Astrocyte (in vitro differentiated cells and primary cell): ENCODE measurements at regions not wholly inside any gene's neighbourhood (a gene's known extent, or its start where the extent isn't known, plus 50 kb on each side); places are given as distances from the start of the nearest gene placed in this dataset.

ENCODE experiments used
- DNase-seq: peaks from one replicate; pipeline ENCODE4 v3.0.0-alpha.2; 2010; ENCODE audit warnings: low read depth
- FAIRE-seq: peaks from 2 replicates; lab custom pipeline; 2011; peaks lifted over from hg19 to GRCh38; lab: Jason Lieb, UNC
- H2AFZ ChIP-seq: 2 replicates; pipeline ENCODE4 v1.6.0; 2012; ENCODE audit warnings: low read depth, low read length, inconsistent platforms
- H3K27ac ChIP-seq: 2 replicates; pipeline ENCODE4 v1.5.1; 2011; ENCODE audit warnings: low read depth, low read length, inconsistent platforms
- H3K27me3 ChIP-seq: 2 replicates; pipeline ENCODE4 v1.6.0; 2011; ENCODE audit warnings: low read length, inconsistent platforms; ENCODE audit not compliant: insufficient read depth
- H3K36me3 ChIP-seq: 2 replicates; pipeline ENCODE4 v1.5.1; 2011; ENCODE audit warnings: low read length, inconsistent platforms; ENCODE audit not compliant: insufficient read depth
- H3K4me1 ChIP-seq: 2 replicates; pipeline ENCODE4 v1.5.1; 2011; ENCODE audit warnings: low read length, inconsistent platforms; ENCODE audit not compliant: insufficient read depth
- H3K4me2 ChIP-seq: 2 replicates; pipeline ENCODE4 v1.6.0; 2012; ENCODE audit warnings: low read length, inconsistent platforms
- H3K4me3 ChIP-seq: 2 replicates; pipeline ENCODE4 v1.5.1; 2011; ENCODE audit warnings: low read depth, mild to moderate bottlenecking, low read length, inconsistent platforms; ENCODE audit not compliant: insufficient read depth
- H3K79me2 ChIP-seq: 2 replicates; pipeline ENCODE4 v1.6.0; 2012; ENCODE audit warnings: mild to moderate bottlenecking, low read length, inconsistent platforms; ENCODE audit not compliant: insufficient read depth
- H3K9ac ChIP-seq: 2 replicates; pipeline ENCODE4 v1.6.0; 2012; ENCODE audit warnings: mild to moderate bottlenecking, low read length, inconsistent platforms
- H3K9me3 ChIP-seq: 2 replicates; pipeline ENCODE4 v1.5.1; 2012; ENCODE audit warnings: low read depth, mild to moderate bottlenecking, low read length, inconsistent platforms; ENCODE audit not compliant: insufficient read depth
- H4K20me1 ChIP-seq: 2 replicates; pipeline ENCODE4 v1.6.0; 2012; ENCODE audit warnings: low read length, inconsistent platforms; ENCODE audit not compliant: insufficient read depth
- H3K27ac Mint-ChIP-seq: one replicate; pipeline ENCODE4 v1.8.0; 2021; ENCODE audit warnings: mild to moderate bottlenecking, mixed read lengths; ENCODE audit not compliant: unreplicated experiment
- H3K27me3 Mint-ChIP-seq: one replicate; pipeline ENCODE4 v1.8.0; 2021; ENCODE audit warnings: low read depth, mixed read lengths; ENCODE audit not compliant: unreplicated experiment
- H3K36me3 Mint-ChIP-seq: one replicate; pipeline ENCODE4 v1.8.0; 2021; ENCODE audit warnings: low read depth, mixed read lengths; ENCODE audit not compliant: unreplicated experiment
- H3K4me1 Mint-ChIP-seq: one replicate; pipeline ENCODE4 v1.8.0; 2021; ENCODE audit warnings: low read depth, mixed read lengths; ENCODE audit not compliant: unreplicated experiment
- H3K4me3 Mint-ChIP-seq: one replicate; pipeline ENCODE4 v1.8.0; 2021; ENCODE audit warnings: mild to moderate bottlenecking, moderate library complexity, mixed read lengths; ENCODE audit not compliant: unreplicated experiment
- H3K9me3 Mint-ChIP-seq: one replicate; pipeline ENCODE4 v1.8.0; 2021; ENCODE audit warnings: mild to moderate bottlenecking, mixed read lengths; ENCODE audit not compliant: unreplicated experiment
- CTCF ChIP-seq: IDR thresholded peaks from 2 replicates; pipeline ENCODE4 v1.5.1; 2011; ENCODE audit warnings: low read depth, mild to moderate bottlenecking, inconsistent platforms, low read length, moderate library complexity; ENCODE audit not compliant: insufficient read depth
- EZH2 ChIP-seq: IDR thresholded peaks from 2 replicates; pipeline ENCODE4 v1.6.1; 2012; ENCODE audit warnings: mild to moderate bottlenecking, low read length, inconsistent platforms; ENCODE audit not compliant: insufficient read depth

DNA sequence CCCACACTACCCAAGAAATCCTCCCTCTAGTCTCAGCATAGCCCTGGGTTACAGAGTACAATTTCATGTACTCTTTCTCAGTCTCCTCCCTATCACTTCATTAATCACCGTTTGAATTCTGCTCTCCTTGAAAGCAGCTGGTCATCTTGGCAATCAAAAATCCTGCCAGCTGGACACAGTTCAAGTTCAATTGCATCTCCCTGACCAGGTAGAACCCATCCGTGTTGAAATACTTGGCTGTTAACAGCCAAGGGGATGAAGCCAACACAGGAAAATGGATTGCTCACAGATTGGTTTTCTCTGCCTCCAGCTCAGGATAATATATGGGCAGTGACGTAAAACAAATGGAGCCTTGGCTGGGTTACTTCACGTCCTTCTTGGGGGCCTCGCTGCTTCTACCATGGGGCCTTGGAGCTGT, 55.1 kb upstream of the GRK3 start:
- DNase-seq = peak; percentile 8
- Mint-ChIP-seq H3K4me1 (peaks cover 2% of the 10 kb centered on the region), H3K36me3 (peaks cover 12% of the 10 kb centered on the region), H3K27me3 (no peaks in the 10 kb centered on the region), H3K27ac (no peak overlapping the region), H3K4me3 (no peak overlapping the region), H3K9me3 (no peaks in the 10 kb centered on the region)
- H3K4me3 ChIP-seq = no peak overlapping the region
- no peaks in the 10 kb centered on the region for H3K27me3 ChIP-seq
- H3K79me2 ChIP-seq = no peaks in the 10 kb centered on the region
- no peak overlapping the region for H3K4me2 ChIP-seq
- no peak for FAIRE-seq
- no peak overlapping the region for H3K9ac ChIP-seq
- no peaks in the 10 kb centered on the region for H4K20me1 ChIP-seq
- no peak overlapping the region for H3K27ac ChIP-seq
- H2AFZ ChIP-seq = no peak overlapping the region
- TF ChIP-seq EZH2 (no peak), CTCF (no peak)
- H3K4me1 ChIP-seq = no peaks in the 10 kb centered on the region
- no peaks in the 10 kb centered on the region for H3K9me3 ChIP-seq
- H3K36me3 ChIP-seq = no peaks in the 10 kb centered on the region

DNA sequence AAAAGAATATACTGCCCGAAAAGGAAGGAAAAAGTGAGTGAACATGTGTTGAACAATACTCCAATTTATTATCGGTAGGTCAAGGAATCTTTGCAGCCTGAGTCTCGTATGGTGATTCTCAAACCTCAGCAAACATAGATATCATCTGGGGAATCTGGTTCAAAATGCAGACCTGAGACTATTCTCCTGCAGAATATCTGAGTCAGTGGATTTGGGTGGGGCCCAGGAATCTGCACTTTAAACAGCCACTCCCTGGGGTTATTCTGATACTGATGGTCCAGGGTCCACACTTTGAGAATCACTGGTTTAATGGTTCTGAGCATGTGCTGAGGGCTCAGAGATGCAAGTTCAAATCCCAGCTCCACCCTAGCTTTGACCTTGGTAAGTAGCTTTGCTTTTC, 53.6 kb upstream of the GRK3 start:
- Histone ChIP-seq H3K79me2 (no peaks in the 10 kb centered on the region), H3K27ac (no peak overlapping the region), H3K9ac (no peak overlapping the region), H3K27me3 (no peaks in the 10 kb centered on the region), H4K20me1 (no peaks in the 10 kb centered on the region), H2AFZ (no peak overlapping the region), H3K4me3 (no peak overlapping the region), H3K4me1 (no peaks in the 10 kb centered on the region), H3K36me3 (no peaks in the 10 kb centered on the region), H3K9me3 (no peaks in the 10 kb centered on the region), H3K4me2 (no peak overlapping the region)
- no peaks in the 10 kb centered on the region for H3K27me3 Mint-ChIP-seq
- TF ChIP-seq EZH2 (no peak), CTCF (no peak)
- no peak overlapping the region for H3K27ac Mint-ChIP-seq
- FAIRE-seq (no peak), DNase-seq (no peak)
- peaks cover 6% of the 10 kb centered on the region for H3K4me1 Mint-ChIP-seq
- H3K36me3 Mint-ChIP-seq = peaks cover 13% of the 10 kb centered on the region
- H3K4me3 Mint-ChIP-seq = no peak overlapping the region
- no peaks in the 10 kb centered on the region for H3K9me3 Mint-ChIP-seq

DNA sequence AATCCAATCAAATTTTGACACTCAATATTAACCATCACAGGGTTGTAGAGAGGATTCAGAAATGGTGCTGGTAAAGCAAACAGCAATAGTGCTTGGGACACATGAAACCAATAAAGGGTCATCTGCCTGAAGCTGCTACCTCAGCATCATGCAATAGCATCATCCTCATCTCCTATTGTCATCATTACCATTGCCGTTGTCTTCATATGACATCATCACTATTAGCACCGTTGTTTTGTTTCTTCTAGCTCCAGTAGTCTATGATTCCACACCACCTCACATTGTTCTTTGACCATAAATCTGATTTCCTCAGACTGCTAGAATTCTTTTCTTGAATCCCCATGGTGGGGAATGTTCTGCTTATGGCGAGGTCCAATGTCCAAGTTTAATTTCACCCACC, 52.8 kb upstream of the GRK3 start:
- Histone ChIP-seq H3K4me3 (no peak overlapping the region), H3K4me2 (no peak overlapping the region), H3K4me1 (no peaks in the 10 kb centered on the region), H4K20me1 (no peaks in the 10 kb centered on the region), H3K27me3 (no peaks in the 10 kb centered on the region), H3K36me3 (no peaks in the 10 kb centered on the region), H3K9me3 (no peaks in the 10 kb centered on the region), H3K27ac (no peak overlapping the region), H3K9ac (no peak overlapping the region), H3K79me2 (no peaks in the 10 kb centered on the region), H2AFZ (no peak overlapping the region)
- no peaks in the 10 kb centered on the region for H3K9me3 Mint-ChIP-seq
- TF ChIP-seq CTCF (no peak), EZH2 (no peak)
- DNase-seq (no peak), FAIRE-seq (no peak)
- no peaks in the 10 kb centered on the region for H3K27me3 Mint-ChIP-seq
- no peak overlapping the region for H3K4me3 Mint-ChIP-seq
- H3K27ac Mint-ChIP-seq = no peak overlapping the region
- H3K36me3 Mint-ChIP-seq = peaks cover 13% of the 10 kb centered on the region
- H3K4me1 Mint-ChIP-seq = peaks cover 6% of the 10 kb centered on the region
